CD14-positive monocyte (primary cell): ENCODE measurements at regions not wholly inside any gene's neighbourhood (a gene's known extent, or its start where the extent isn't known, plus 50 kb on each side); places are given as distances from the start of the nearest gene placed in this dataset.
"Not testable (repeated sequence)": the region's sequence is repeated elsewhere in the genome, so short reads cannot be mapped to it uniquely, and the experiment has no call there.

Experiments used
- DNase-seq, 3 donors: peaks; one replicate each; pipeline ENCODE4 v3.0.0-alpha.2; 2011 to 2022
- H2AFZ ChIP-seq: 2 replicates; pipeline ENCODE4 v1.6.0; 2012; ENCODE audit warnings: mild to moderate bottlenecking, low read depth, low read length, inconsistent platforms; ENCODE audit not compliant: insufficient read depth, poor library complexity, severe bottlenecking
- H3K27ac ChIP-seq, 2 donors: 1 replicate in 1 of 2; 2 replicates in 1 of 2; pipeline ENCODE4 v1.5.1; 2012 to 2013; ENCODE audit warnings: low read length in 2 of 2, control low read depth in 1 of 2, inconsistent platforms in 1 of 2, low read depth in 1 of 2, mild to moderate bottlenecking in 1 of 2
- H3K27me3 ChIP-seq, 2 donors: one replicate each; pipeline versions ENCODE4 v1.6.0 to v1.6.1; 2011 to 2013; ENCODE audit warnings: low read length in 2 of 2; ENCODE audit not compliant: control insufficient read depth in 2 of 2, insufficient read depth in 2 of 2
- H3K36me3 ChIP-seq, 2 donors: replicated peaks in 1 of 2; 1 replicate in 1 of 2; 2 replicates in 1 of 2; pipeline versions ENCODE4 v1.5.1 to v1.6.1; 2012 to 2013; ENCODE audit warnings: low read length in 2 of 2, control low read depth in 1 of 2, inconsistent platforms in 1 of 2, mild to moderate bottlenecking in 1 of 2; ENCODE audit not compliant: insufficient read depth in 2 of 2, control insufficient read depth in 1 of 2
- H3K4me1 ChIP-seq, 2 donors: 1 replicate in 1 of 2; 2 replicates in 1 of 2; pipeline versions ENCODE4 v1.5.1 to v1.6.1; 2012 to 2013; ENCODE audit warnings: low read length in 2 of 2, control low read depth in 1 of 2, inconsistent platforms in 1 of 2, mild to moderate bottlenecking in 1 of 2, moderate library complexity in 1 of 2; ENCODE audit not compliant: insufficient read depth in 2 of 2, control insufficient read depth in 1 of 2
- H3K4me2 ChIP-seq: replicated peaks from 2 replicates; pipeline ENCODE3; 2012; ENCODE audit warnings: low read length, moderate library complexity, mild to moderate bottlenecking; ENCODE audit not compliant: poor library complexity, severe bottlenecking; ENCODE audit errors: extremely low read depth
- H3K4me3 ChIP-seq, 3 experiments: fragments of 200-600 bp in 1 of 3; sonication (generic) in 1 of 3; replicated peaks in 1 of 3; 1 replicate in 2 of 3; 2 replicates in 1 of 3; pipeline ENCODE4 v1.5.1; 2011 to 2013; ENCODE audit warnings: low read length in 3 of 3, mild to moderate bottlenecking in 3 of 3, control low read depth in 2 of 3, low read depth in 2 of 3, inconsistent platforms in 1 of 3, moderate library complexity in 1 of 3
- H3K79me2 ChIP-seq: 2 replicates; pipeline ENCODE4 v1.6.0; 2012; ENCODE audit warnings: mild to moderate bottlenecking, control low read depth, inconsistent platforms, low read length, moderate library complexity; ENCODE audit not compliant: insufficient read depth
- H3K9ac ChIP-seq: 2 replicates; pipeline ENCODE4 v1.6.0; 2017; ENCODE audit warnings: low read length, mild to moderate bottlenecking; ENCODE audit not compliant: insufficient read depth, poor library complexity, severe bottlenecking
- H3K9me3 ChIP-seq, 2 donors: replicated peaks in 1 of 2; 1 replicate in 1 of 2; 2 replicates in 1 of 2; pipeline versions ENCODE4 v1.5.1 to v1.6.1; 2012 to 2013; ENCODE audit warnings: low read length in 2 of 2, control low read depth in 1 of 2; ENCODE audit not compliant: control insufficient read depth in 1 of 2, insufficient read depth in 1 of 2
- H4K20me1 ChIP-seq: 2 replicates; pipeline ENCODE4 v1.6.0; 2012; ENCODE audit warnings: mild to moderate bottlenecking, low read length, control low read depth, moderate library complexity; ENCODE audit not compliant: insufficient read depth
- H3K27ac Mint-ChIP-seq, 7 donors: one replicate each; pipeline ENCODE4 v1.8.0; 2020; ENCODE audit warnings: mild to moderate bottlenecking in 7 of 7, mixed read lengths in 7 of 7, moderate library complexity in 6 of 7, inconsistent platforms in 2 of 7
- H3K27me3 Mint-ChIP-seq, 3 donors: one replicate each; pipeline ENCODE4 v1.8.0; 2021 to 2022; ENCODE audit warnings: low read depth in 3 of 3, mild to moderate bottlenecking in 3 of 3, mixed read lengths in 3 of 3, moderate library complexity in 3 of 3, inconsistent platforms in 1 of 3
- H3K36me3 Mint-ChIP-seq, 2 donors: one replicate each; pipeline ENCODE4 v1.8.0; 2020; ENCODE audit warnings: mixed read lengths in 2 of 2, inconsistent platforms in 1 of 2, mild to moderate bottlenecking in 1 of 2
- H3K4me1 Mint-ChIP-seq: one replicate; pipeline ENCODE4 v1.8.0; 2020; ENCODE audit warnings: mild to moderate bottlenecking, mixed read lengths
- H3K4me3 Mint-ChIP-seq, 2 donors: one replicate each; pipeline ENCODE4 v1.8.0; 2020; ENCODE audit warnings: mild to moderate bottlenecking in 2 of 2, mixed read lengths in 2 of 2, moderate library complexity in 1 of 2
- H3K9me3 Mint-ChIP-seq, 7 donors: one replicate each; pipeline ENCODE4 v1.8.0; 2020 to 2022; ENCODE audit warnings: mixed read lengths in 7 of 7, mild to moderate bottlenecking in 6 of 7, moderate library complexity in 6 of 7, inconsistent platforms in 2 of 7
- CTCF ChIP-seq: fragments of 200-600 bp; IDR thresholded peaks from one replicate; pipeline ENCODE4 v1.8.0; 2022; ENCODE audit warnings: antibody characterized with exemption, mild to moderate bottlenecking
- WGBS: methylation state at CpG from one replicate; pipeline ENCODE4 v1.1.5; 2013; ENCODE audit warnings: missing lambda C conversion rate; ENCODE audit not compliant: insufficient coverage; 5-methylcytosine and 5-hydroxymethylcytosine counted together
- intact Hi-C, 2 donors: fragments of 100-400 bp; cut with micrococcal nuclease; formaldehyde crosslinking; loops; one replicate each; pipeline versions ENCODE4 v1.15.0 to v1.15.1; 2023

GRCh38 chr12:94012071-94012470 lies 136.3 kb upstream of the PLXNC1 start:
- no CpG with 5 or more reads among the region's 2 CpGs for WGBS
- Histone ChIP-seq H3K4me3 (peak overlapping the region in 1 of 3 experiments; percentile 41), H3K9me3 (peaks cover 12 to 13% of the 10 kb centered on the region in 2 donors), H3K27ac (peak overlapping the region in 1 of 2 donors; percentile 87), H3K27me3 (no peaks in the 10 kb centered on the region), H3K4me1 (peaks cover 24 to 35% of the 10 kb centered on the region in 2 donors), H3K36me3 (no peaks in the 10 kb centered on the region), H4K20me1 (no peaks in the 10 kb centered on the region), H3K4me2 (peak overlapping the region; percentile 60), H3K9ac (no peak overlapping the region), H3K79me2 (no peaks in the 10 kb centered on the region), H2AFZ (no peak overlapping the region)
- H3K4me1 Mint-ChIP-seq: peaks cover 30% of the 10 kb centered on the region
- intact Hi-C loops: loop anchor here in 1 of 2 donors (10.0 kb wide), 1 partner anchor 247 kb away; no protein-coding TSS in a partner anchor
- no peak for DNase-seq
- H3K27ac Mint-ChIP-seq: peak overlapping the region in 6 of 7 donors; percentile 69 to 91 (median 82)
- no peak overlapping the region for H3K4me3 Mint-ChIP-seq
- TF ChIP-seq CTCF: no peak
- H3K36me3 Mint-ChIP-seq: peaks cover 7 to 10% of the 10 kb centered on the region in 2 donors
- H3K27me3 Mint-ChIP-seq: peaks cover 0 to 5% (median 0%) of the 10 kb centered on the region in 3 donors
- peaks cover 14 to 25% (median 20%) of the 10 kb centered on the region in 7 donors for H3K9me3 Mint-ChIP-seq

GRCh38 chr12:94012590-94012989 lies 135.8 kb upstream of the PLXNC1 start:
- H3K4me3 ChIP-seq: peak overlapping the region in 1 of 3 experiments; percentile 41
- H3K4me1 ChIP-seq: peaks cover 24 to 35% of the 10 kb centered on the region in 2 donors
- H3K27ac Mint-ChIP-seq: peak overlapping the region; percentile 73 to 91 (median 90)
- H3K27me3 Mint-ChIP-seq: peaks cover 0 to 5% (median 0%) of the 10 kb centered on the region in 3 donors
- no peaks in the 10 kb centered on the region for H3K27me3 ChIP-seq
- DNase-seq: peak; percentile 34 to 63 (median 46)
- H3K36me3 ChIP-seq: no peaks in the 10 kb centered on the region
- peaks cover 30% of the 10 kb centered on the region for H3K4me1 Mint-ChIP-seq
- H3K79me2 ChIP-seq: no peaks in the 10 kb centered on the region
- H3K36me3 Mint-ChIP-seq: peaks cover 11 to 13% of the 10 kb centered on the region in 2 donors
- H3K27ac ChIP-seq: peak overlapping the region; percentile 51 to 87
- no CpG with 5 or more reads among the region's 1 CpG for WGBS
- H3K4me3 Mint-ChIP-seq: no peak overlapping the region
- peaks cover 19 to 30% (median 25%) of the 10 kb centered on the region in 7 donors for H3K9me3 Mint-ChIP-seq
- H3K4me2 ChIP-seq: peak overlapping the region; percentile 60
- no peak overlapping the region for H2AFZ ChIP-seq
- H4K20me1 ChIP-seq: no peaks in the 10 kb centered on the region
- H3K9me3 ChIP-seq: peaks cover 18% of the 10 kb centered on the region in 2 donors
- TF ChIP-seq CTCF: no peak
- intact Hi-C loops: loop anchor here in 1 of 2 donors (10.0 kb wide), 1 partner anchor 248 kb away; no protein-coding TSS in a partner anchor
- H3K9ac ChIP-seq: no peak overlapping the region

- H3K9ac ChIP-seq, H4K20me1 ChIP-seq, DNase-seq, H3K4me2 ChIP-seq, H3K27me3 Mint-ChIP-seq, H2AFZ ChIP-seq, H3K27me3 ChIP-seq, H3K36me3 ChIP-seq, H3K27ac ChIP-seq, H3K4me3 Mint-ChIP-seq, H3K4me3 ChIP-seq, H3K79me2 ChIP-seq, H3K27ac Mint-ChIP-seq: not testable (repeated sequence)
- peaks cover 27% of the 10 kb centered on the region for H3K4me1 Mint-ChIP-seq
- peaks cover 33 to 46% (median 40%) of the 10 kb centered on the region in 7 donors for H3K9me3 Mint-ChIP-seq
- peaks cover 15 to 27% of the 10 kb centered on the region in 2 donors for H3K4me1 ChIP-seq
- peaks cover 11 to 13% of the 10 kb centered on the region in 2 donors for H3K36me3 Mint-ChIP-seq
- peaks cover 27 to 32% of the 10 kb centered on the region in 2 donors for H3K9me3 ChIP-seq
- WGBS: 95% methylated on average over 2 of the region's 2 CpGs
- intact Hi-C loops: loop anchor here in 1 of 2 donors (10.0 kb wide), 1 partner anchor 252 kb away; no protein-coding TSS in a partner anchor
Measured at GRCh38 chr12:94017247-94017646, 131.1 kb upstream of the PLXNC1 start.
